ENCODE measurements at regions not wholly inside any gene's neighbourhood (a gene's known extent, or its start where the extent isn't known, plus 50 kb on each side); places are given as distances from the start of the nearest gene placed in this dataset.

- TF ChIP-seq TEAD1 (CRISPR knock-in tag; IDR thresholded peaks at IDR 0.05) (no peak), ZNF671 (CRISPR knock-in tag; IDR thresholded peaks at IDR 0.05) (no peak), PRDM15 (CRISPR knock-in tag; IDR thresholded peaks at IDR 0.05) (no peak), SOX15 (CRISPR knock-in tag; IDR thresholded peaks at IDR 0.05) (no peak), USF2 (CRISPR knock-in tag; IDR thresholded peaks at IDR 0.05) (no peak), ZNF281 (CRISPR knock-in tag; IDR thresholded peaks at IDR 0.05) (no peak), ETV6 (CRISPR knock-in tag; IDR thresholded peaks at IDR 0.05) (no peak), AR (CRISPR knock-in tag; IDR thresholded peaks at IDR 0.05) (no peak), ESRRA (CRISPR knock-in tag; IDR thresholded peaks at IDR 0.05; ENCODE audit: borderline replicate concordance) (no peak), TEAD4 (CRISPR knock-in tag; IDR thresholded peaks at IDR 0.05) (no peak), FOXP1 (CRISPR knock-in tag; IDR thresholded peaks at IDR 0.05; ENCODE audit: borderline replicate concordance) (no peak), ZNF263 (CRISPR knock-in tag; IDR thresholded peaks at IDR 0.05; ENCODE audit: low read depth) (no peak)
Measured at GRCh38 chrX:12013211-12013618, 125.1 kb upstream of the FRMPD4 start (continued).

GRCh38 chrX:12021698-12022097 is 116.6 kb upstream of the FRMPD4 start:
- no peak overlapping the region for H3K27ac Mint-ChIP-seq
- H3K36me3 Mint-ChIP-seq = no peaks in the 10 kb centered on the region
- TF ChIP-seq NFE2L1 (CRISPR knock-in tag; IDR thresholded peaks at IDR 0.05) (no peak), ATF1 (CRISPR knock-in tag; IDR thresholded peaks at IDR 0.05) (no peak), HMGA2 (CRISPR knock-in tag; IDR thresholded peaks at IDR 0.05) (no peak), ATF6 (CRISPR knock-in tag; IDR thresholded peaks at IDR 0.05) (no peak), MAX (CRISPR knock-in tag; IDR thresholded peaks at IDR 0.05) (no peak), ZMAT4 (CRISPR knock-in tag; IDR thresholded peaks at IDR 0.05) (no peak), ZNF425 (CRISPR knock-in tag; conservative IDR thresholded peaks at IDR 0.05) (no peak)
- no peak for DNase-seq (ENCODE audit: low spot score)
- no peaks in the 10 kb centered on the region; the same call in 1 of the 2 replicates for H3K27me3 Mint-ChIP-seq (ENCODE audit: low read depth)
- H3K4me3 Mint-ChIP-seq = no peak overlapping the region
- H3K4me1 Mint-ChIP-seq = no peaks in the 10 kb centered on the region
- POLR2A ChIA-PET = no interaction called here
- no peaks in the 10 kb centered on the region for H3K9me3 Mint-ChIP-seq
- ATAC-seq = no peak
- CTCF ChIA-PET = no interaction called here
